GM19468 (cell line): ENCODE measurements at regions not wholly inside any gene's neighbourhood (a gene's known extent, or its start where the extent isn't known, plus 50 kb on each side); places are given as distances from the start of the nearest gene placed in this dataset.

Experiments used
- ATAC-seq: cut with Tn5 transposase; IDR thresholded peaks from one replicate; pipeline ENCODE4 v1.9.1; 2021; ENCODE audit warnings: mild to moderate bottlenecking, moderate library complexity, moderate number of reproducible peaks; ENCODE audit not compliant: unreplicated experiment; ENCODE audit errors: extremely low read depth

DNA sequence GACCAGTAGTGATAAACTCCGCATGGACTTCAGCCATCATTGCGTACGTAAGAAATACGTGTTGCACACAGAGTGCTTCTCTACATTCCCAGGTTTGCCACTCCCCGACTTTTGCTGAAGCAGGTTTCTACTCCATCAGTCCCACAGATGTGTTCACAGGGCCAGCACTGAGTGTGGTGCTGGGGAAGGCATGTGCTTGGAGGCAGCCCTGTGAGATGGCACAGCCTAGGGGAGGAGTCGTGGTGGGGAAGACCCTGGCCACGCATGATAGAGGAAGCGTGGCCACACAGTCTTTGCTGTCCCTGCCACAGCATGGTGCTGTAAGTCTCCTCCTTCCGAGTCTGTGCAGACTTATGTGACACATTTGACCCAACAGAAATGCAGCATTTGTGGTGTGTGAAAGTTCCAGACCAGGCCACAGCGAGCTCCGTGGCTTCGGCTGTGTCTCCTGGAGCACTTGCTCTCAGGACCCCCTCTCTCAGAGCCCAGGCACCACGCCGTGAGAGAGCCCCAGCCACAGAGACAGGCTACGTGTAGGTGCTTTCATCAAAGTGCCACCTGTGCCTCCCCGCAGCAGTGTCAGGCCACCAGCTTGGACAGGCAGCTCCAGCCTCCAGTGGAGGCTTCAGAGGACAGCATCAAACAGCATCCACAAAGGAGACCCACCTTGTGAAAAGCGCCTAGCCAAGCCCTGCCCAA is 197.8 kb downstream of the AUH start:
- no peak for ATAC-seq
